ENCODE measurements at regions not wholly inside any gene's neighbourhood (a gene's known extent, or its start where the extent isn't known, plus 50 kb on each side); places are given as distances from the start of the nearest gene placed in this dataset.

GRCh38 chr18:75656035-75656434 lies 228.5 kb upstream of the SMIM21 start:
- H3K4me1 ChIP-seq (ENCODE audit: control insufficient read depth in 1 of 2, insufficient read depth in 2 of 2, low read length in 2 of 2), result no peaks in the 10 kb centered on the region
- Mint-ChIP-seq H3K36me3 (no peaks in the 10 kb centered on the region), H3K4me1 (peaks cover 5% of the 10 kb centered on the region), H3K27ac (peak overlapping the region in 1 of 7 donors; percentile 2), H3K27me3 (ENCODE audit: low read depth in 3 of 3) (peaks cover 0 to 1% (median 0%) of the 10 kb centered on the region in 3 donors), H3K9me3 (peaks cover 0 to 12% (median 4%) of the 10 kb centered on the region in 7 donors), H3K4me3 (no peak overlapping the region)
- peaks cover 0 to 5% of the 10 kb centered on the region in 2 donors for H3K9me3 ChIP-seq (replicated peaks in 1 of 2; ENCODE audit: control insufficient read depth in 1 of 2, insufficient read depth in 1 of 2, low read length in 2 of 2)
- no peak overlapping the region for H3K9ac ChIP-seq (ENCODE audit: insufficient read depth, low read length, poor library complexity, severe bottlenecking)
- peak overlapping the region in 2 of 3 experiments; percentile 9 for H3K4me3 ChIP-seq (replicated peaks in 1 of 3; ENCODE audit: low read depth in 2 of 3, low read length in 3 of 3)
- no peaks in the 10 kb centered on the region for H3K79me2 ChIP-seq (ENCODE audit: insufficient read depth, low read length)
- no peak overlapping the region for H2AFZ ChIP-seq (ENCODE audit: insufficient read depth, low read depth, low read length, poor library complexity, severe bottlenecking)
- no peak overlapping the region for H3K27ac ChIP-seq (ENCODE audit: low read depth in 1 of 2, low read length in 2 of 2)
- 0% methylated on average over 2 of the region's 7 CpGs for WGBS (ENCODE audit: insufficient coverage)
- H3K27me3 ChIP-seq (ENCODE audit: control insufficient read depth in 2 of 2, insufficient read depth in 2 of 2, low read length in 2 of 2), result no peaks in the 10 kb centered on the region
- DNase-seq, result no peak
- no peaks in the 10 kb centered on the region for H4K20me1 ChIP-seq (ENCODE audit: insufficient read depth, low read length)
- intact Hi-C loops (cut with micrococcal nuclease), result no loop called here
- no peak for TF ChIP-seq CTCF (IDR thresholded peaks at IDR 0.05)
- H3K36me3 ChIP-seq (replicated peaks in 1 of 2; ENCODE audit: control insufficient read depth in 1 of 2, insufficient read depth in 2 of 2, low read length in 2 of 2), result no peaks in the 10 kb centered on the region
- no peak overlapping the region for H3K4me2 ChIP-seq (replicated peaks; ENCODE audit: extremely low read depth, low read length, poor library complexity, severe bottlenecking)

GRCh38 chr18:75654851-75655751 lies 227.6 kb upstream of the SMIM21 start:
- H3K9me3 ChIP-seq (replicated peaks in 1 of 2; ENCODE audit: control insufficient read depth in 1 of 2, insufficient read depth in 1 of 2, low read length in 2 of 2), result no peaks in the 10 kb centered on the region
- no peak overlapping the region for H3K9ac ChIP-seq (ENCODE audit: insufficient read depth, low read length, poor library complexity, severe bottlenecking)
- H3K27me3 ChIP-seq (ENCODE audit: control insufficient read depth in 2 of 2, insufficient read depth in 2 of 2, low read length in 2 of 2), result no peaks in the 10 kb centered on the region
- no peak overlapping the region for H3K27ac Mint-ChIP-seq
- no peak overlapping the region for H3K27ac ChIP-seq (ENCODE audit: low read depth in 1 of 2, low read length in 2 of 2)
- H3K4me3 Mint-ChIP-seq, result no peak overlapping the region
- H3K36me3 Mint-ChIP-seq, result no peaks in the 10 kb centered on the region
- no peaks in the 10 kb centered on the region for H3K4me1 ChIP-seq (ENCODE audit: control insufficient read depth in 1 of 2, insufficient read depth in 2 of 2, low read length in 2 of 2)
- 94% methylated on average over 4 of the region's 10 CpGs for WGBS (ENCODE audit: insufficient coverage)
- H3K27me3 Mint-ChIP-seq (ENCODE audit: low read depth in 3 of 3), result peaks cover 0 to 1% (median 0%) of the 10 kb centered on the region in 3 donors
- no peak for DNase-seq
- H4K20me1 ChIP-seq (ENCODE audit: insufficient read depth, low read length), result no peaks in the 10 kb centered on the region
- H2AFZ ChIP-seq (ENCODE audit: insufficient read depth, low read depth, low read length, poor library complexity, severe bottlenecking), result no peak overlapping the region
- H3K79me2 ChIP-seq (ENCODE audit: insufficient read depth, low read length), result no peaks in the 10 kb centered on the region
- intact Hi-C loops (cut with micrococcal nuclease), result no loop called here
- no peaks in the 10 kb centered on the region for H3K36me3 ChIP-seq (replicated peaks in 1 of 2; ENCODE audit: control insufficient read depth in 1 of 2, insufficient read depth in 2 of 2, low read length in 2 of 2)
- peaks cover 5% of the 10 kb centered on the region for H3K4me1 Mint-ChIP-seq
- no peak for TF ChIP-seq CTCF (IDR thresholded peaks at IDR 0.05)
- H3K4me2 ChIP-seq (replicated peaks; ENCODE audit: extremely low read depth, low read length, poor library complexity, severe bottlenecking), result no peak overlapping the region
- H3K4me3 ChIP-seq (replicated peaks in 1 of 3; ENCODE audit: low read depth in 2 of 3, low read length in 3 of 3), result no peak overlapping the region
- peaks cover 0 to 8% (median 0%) of the 10 kb centered on the region in 7 donors for H3K9me3 Mint-ChIP-seq
